ENCODE measurements at regions not wholly inside any gene's neighbourhood (a gene's known extent, or its start where the extent isn't known, plus 50 kb on each side); places are given as distances from the start of the nearest gene placed in this dataset.

DNA sequence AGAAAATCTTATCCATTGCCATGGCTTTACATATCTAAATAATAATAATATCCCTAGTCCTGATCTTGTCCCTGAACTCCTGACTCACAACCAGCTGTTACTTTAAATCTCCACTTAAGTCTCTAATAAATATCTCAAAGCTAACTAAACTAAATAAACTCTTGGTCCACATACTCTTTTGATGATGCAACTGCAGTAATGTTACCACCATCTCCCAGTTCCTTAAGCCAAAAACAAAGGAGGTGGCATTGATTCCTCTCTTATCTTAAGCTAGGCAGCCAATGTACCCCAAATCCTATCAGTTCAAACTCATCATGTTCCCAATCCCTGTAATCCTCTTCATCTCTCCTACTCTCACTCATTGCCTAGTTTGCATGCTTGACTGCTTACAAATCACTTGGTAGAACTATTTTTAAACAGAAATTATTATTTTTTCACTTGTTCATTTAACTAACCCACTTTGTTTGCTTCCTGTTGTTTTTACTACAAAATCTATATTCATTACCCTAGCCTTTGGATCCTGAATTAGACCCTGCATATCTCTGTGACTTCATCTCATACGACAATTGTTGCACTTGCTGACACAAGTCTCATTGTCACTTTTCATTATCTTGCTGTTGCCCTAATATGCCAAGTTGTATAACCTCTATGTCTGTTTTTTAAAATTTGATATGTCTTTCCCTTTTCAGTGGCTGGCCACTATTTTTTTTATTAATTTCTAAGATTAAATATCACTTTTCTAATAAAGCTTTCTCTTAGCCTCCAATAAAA lies 462.2 kb downstream of the ZPLD1 start:
- WGBS (ENCODE audit: extremely low coverage, insufficient read length, low lambda C conversion rate), result no CpG with 5 or more reads among the region's 1 CpG

More for the DNA sequence above, 462.2 kb downstream of the ZPLD1 start:
- Histone ChIP-seq H2BK120ac (ENCODE audit: low read depth, low read length, poor library complexity, severe bottlenecking) (no peak overlapping the region), H2BK5ac (ENCODE audit: insufficient read length, low read length) (no peak overlapping the region), H3K23me2 (ENCODE audit: insufficient read length, low read depth, low read length, poor library complexity, severe bottlenecking) (no peaks in the 10 kb centered on the region), H4K5ac (ENCODE audit: insufficient read length, low read depth, low read length) (no peak overlapping the region), H2AK5ac (ENCODE audit: insufficient read length, low read length) (no peak overlapping the region), H3K23ac (ENCODE audit: insufficient read length, low read depth, low read length) (no peak overlapping the region), H2AFZ (ENCODE audit: low read length) (no peak overlapping the region), H4K91ac (ENCODE audit: insufficient read length, low read depth, low read length) (no peak overlapping the region), H4K8ac (replicated peaks; ENCODE audit: insufficient read length, low read depth, low read length) (no peak overlapping the region), H2BK15ac (ENCODE audit: low read depth, low read length) (no peak overlapping the region), H3K56ac (ENCODE audit: insufficient read length, low read depth, low read length) (no peak overlapping the region), H3T11ph (ENCODE audit: low read length) (no peak overlapping the region), H3K4ac (ENCODE audit: low read depth, low read length) (no peak overlapping the region), H3K4me2 (ENCODE audit: insufficient read depth, insufficient read length, low read length) (no peak overlapping the region), H3K27me3 (ENCODE audit: insufficient read depth, low read length) (no peaks in the 10 kb centered on the region), H3K9ac (ENCODE audit: extremely low read depth, insufficient read length, low read length) (no peak overlapping the region), H4K20me1 (ENCODE audit: control insufficient read depth, insufficient read depth, insufficient read length) (no peaks in the 10 kb centered on the region), H3K9me3 (ENCODE audit: control insufficient read depth, low read depth, low read length) (no peaks in the 10 kb centered on the region), H3K27ac (ENCODE audit: insufficient read length, low read depth, low read length) (no peak overlapping the region), H3K14ac (ENCODE audit: insufficient read depth, low read length) (no peak overlapping the region), H3K79me1 (ENCODE audit: insufficient read depth, low read depth, low read length, poor library complexity, severe bottlenecking) (no peaks in the 10 kb centered on the region), H3K18ac (ENCODE audit: insufficient read length, low read depth, low read length) (no peak overlapping the region), H2BK12ac (ENCODE audit: insufficient read length, low read depth, low read length) (no peak overlapping the region), H3K4me1 (ENCODE audit: insufficient read depth, low read length) (no peaks in the 10 kb centered on the region), H3K79me2 (ENCODE audit: insufficient read depth, low read length) (no peaks in the 10 kb centered on the region), H2BK20ac (ENCODE audit: low read depth, low read length, poor library complexity, severe bottlenecking) (no peak overlapping the region)
- Mint-ChIP-seq H3K4me3 (no peak overlapping the region), H3K27me3 (ENCODE audit: low read depth) (no peaks in the 10 kb centered on the region), H3K4me1 (no peaks in the 10 kb centered on the region), H3K27ac (no peak overlapping the region; a peak in 1 of 7 replicates), H3K36me3 (ENCODE audit: insufficient read depth in 1 of 3, low read depth in 3 of 3) (no peaks in the 10 kb centered on the region), H3K9me3 (no peaks in the 10 kb centered on the region; a peak in 1 of 5 replicates)
- TF ChIP-seq, protein P1, sequence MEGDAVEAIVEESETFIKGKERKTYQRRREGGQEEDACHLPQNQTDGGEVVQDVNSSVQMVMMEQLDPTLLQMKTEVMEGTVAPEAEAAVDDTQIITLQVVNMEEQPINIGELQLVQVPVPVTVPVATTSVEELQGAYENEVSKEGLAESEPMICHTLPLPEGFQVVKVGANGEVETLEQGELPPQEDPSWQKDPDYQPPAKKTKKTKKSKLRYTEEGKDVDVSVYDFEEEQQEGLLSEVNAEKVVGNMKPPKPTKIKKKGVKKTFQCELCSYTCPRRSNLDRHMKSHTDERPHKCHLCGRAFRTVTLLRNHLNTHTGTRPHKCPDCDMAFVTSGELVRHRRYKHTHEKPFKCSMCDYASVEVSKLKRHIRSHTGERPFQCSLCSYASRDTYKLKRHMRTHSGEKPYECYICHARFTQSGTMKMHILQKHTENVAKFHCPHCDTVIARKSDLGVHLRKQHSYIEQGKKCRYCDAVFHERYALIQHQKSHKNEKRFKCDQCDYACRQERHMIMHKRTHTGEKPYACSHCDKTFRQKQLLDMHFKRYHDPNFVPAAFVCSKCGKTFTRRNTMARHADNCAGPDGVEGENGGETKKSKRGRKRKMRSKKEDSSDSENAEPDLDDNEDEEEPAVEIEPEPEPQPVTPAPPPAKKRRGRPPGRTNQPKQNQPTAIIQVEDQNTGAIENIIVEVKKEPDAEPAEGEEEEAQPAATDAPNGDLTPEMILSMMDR (conservative IDR thresholded peaks at IDR 0.05), result no peak
- no peak for DNase-seq
